Endometrium (tissue), 2 donors: ENCODE measurements at regions not wholly inside any gene's neighbourhood (a gene's known extent, or its start where the extent isn't known, plus 50 kb on each side); places are given as distances from the start of the nearest gene placed in this dataset.
"Not testable (repeated sequence)": the region's sequence is repeated elsewhere in the genome, so short reads cannot be mapped to it uniquely, and the experiment has no call there.

ENCODE experiments used
- FAIRE-seq: peaks from 2 replicates; lab custom pipeline; 2012; peaks lifted over from hg19 to GRCh38; lab: Jason Lieb, UNC
- donor health status: control.
- donor health status: control.

DNA sequence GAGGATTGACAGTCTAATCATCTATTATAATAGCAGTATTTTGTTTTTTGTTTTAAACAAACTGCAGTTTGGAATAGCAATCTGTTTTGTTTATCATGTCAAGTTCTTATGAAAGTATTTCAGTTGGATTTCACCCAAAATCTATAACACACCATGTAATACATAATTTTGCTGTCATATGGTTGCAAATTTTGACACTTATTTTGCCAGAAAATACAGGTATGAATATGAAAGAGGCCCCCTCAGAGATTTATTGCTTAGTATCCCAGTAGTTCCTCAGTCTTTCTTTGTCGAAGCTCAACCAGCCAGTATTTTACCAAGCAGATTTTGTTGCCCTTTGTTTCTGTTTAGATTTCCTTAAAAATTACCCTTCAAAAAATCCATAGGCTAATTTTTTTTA, 317.5 kb upstream of the CXADR start:
- no peak for FAIRE-seq

DNA sequence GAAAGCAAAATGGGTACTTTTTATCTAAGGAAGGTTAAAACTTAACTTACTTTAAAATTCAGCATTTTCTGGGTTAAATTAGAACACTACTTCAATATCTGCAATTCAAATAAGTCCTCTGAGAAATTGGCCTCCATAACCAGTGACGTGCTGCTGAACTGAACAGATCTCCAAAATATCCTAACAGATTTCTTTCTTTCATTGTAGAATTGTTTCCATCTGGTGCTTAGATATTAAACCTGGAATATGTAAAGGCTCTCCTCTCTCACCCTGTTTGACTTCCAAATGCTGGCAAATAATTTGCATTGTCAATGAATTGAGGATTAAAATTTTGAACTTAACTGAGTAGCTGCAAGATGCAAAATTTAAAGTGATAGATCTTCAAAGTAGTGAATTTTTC, 316.9 kb upstream of the CXADR start:
- FAIRE-seq = peak; percentile 48

DNA sequence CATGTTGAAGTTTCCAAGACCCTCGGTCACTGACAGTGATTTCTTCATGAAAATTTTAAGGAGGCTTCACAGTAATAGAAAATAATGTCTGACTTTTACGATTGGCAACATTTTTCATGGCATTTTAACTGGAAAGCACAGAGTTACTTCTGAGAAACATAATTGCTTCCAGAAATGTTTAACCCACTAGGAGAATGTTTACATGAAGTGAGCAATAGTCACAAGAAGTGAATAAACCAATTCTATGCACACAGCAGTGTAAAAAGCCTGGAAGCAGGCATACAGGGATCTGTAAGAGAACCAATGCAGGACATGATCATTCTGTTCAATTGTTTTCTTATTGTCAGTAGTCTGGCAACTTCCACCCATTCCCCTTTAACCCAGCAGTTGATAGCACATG, 316.2 kb upstream of the CXADR start:
- no peak for FAIRE-seq

DNA sequence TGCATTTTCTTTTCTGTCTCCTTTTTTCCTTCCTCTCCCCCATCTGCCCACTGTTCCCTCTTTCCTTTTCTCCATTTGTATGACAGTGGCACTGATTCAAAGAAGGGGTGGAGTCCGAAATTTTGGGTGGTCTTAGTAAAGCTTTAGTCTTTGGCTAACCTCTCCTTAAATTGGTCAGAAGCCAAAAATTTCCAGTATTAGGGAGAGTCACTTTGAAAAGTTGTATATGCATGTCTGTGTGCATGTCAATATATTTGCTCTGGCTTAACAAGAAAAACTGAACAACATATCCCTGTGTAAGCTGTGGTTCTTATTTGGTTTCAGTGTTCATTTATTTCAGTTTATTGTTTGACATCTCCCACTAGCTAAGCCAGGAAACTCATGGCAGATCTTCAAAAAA, 314.8 kb upstream of the CXADR start:
- no peak for FAIRE-seq

DNA sequence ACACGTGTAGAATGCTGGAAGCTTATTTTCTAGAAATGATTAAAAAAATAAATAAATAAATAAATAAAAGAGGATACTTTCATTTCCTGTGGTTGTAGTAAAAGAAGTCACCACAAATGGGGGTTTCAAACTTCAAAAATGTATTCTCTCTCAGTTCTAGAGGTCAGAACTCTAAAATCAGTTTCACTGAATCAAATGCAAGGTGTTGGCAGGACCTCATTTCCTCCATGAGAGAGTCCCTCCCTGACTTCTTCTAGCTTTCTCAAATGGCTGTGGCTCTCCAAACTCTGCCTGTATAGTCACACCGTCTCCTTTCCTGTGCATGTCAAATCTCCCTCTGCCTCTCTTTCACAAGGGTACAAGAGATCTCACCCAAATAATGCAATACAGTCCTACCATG, 312.6 kb upstream of the CXADR start:
- FAIRE-seq = no peak

DNA sequence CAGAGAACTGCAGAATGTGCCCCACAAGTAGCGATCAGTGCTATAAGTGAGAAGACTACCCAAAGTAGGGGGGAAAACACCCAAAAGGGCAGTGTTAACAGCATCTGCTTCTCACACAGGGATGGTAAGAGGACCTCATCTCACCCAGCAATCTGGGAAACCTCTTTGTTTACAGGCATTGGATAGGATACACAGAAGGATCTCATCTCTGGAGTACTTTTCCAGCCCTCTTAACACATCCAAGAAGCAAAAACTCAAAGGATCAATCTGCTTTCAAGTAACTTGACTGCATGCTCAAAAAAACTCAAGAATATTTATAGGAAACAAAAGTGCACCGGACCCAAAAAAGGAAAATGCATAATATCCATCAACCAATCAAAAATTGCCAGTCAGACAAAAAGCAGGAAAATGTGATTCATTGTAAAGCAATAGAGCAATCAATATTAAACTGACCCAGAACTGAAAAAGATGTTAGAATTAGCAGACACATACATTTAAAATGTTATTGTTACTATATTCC, 311.0 kb upstream of the CXADR start:
- no peak for FAIRE-seq

DNA sequence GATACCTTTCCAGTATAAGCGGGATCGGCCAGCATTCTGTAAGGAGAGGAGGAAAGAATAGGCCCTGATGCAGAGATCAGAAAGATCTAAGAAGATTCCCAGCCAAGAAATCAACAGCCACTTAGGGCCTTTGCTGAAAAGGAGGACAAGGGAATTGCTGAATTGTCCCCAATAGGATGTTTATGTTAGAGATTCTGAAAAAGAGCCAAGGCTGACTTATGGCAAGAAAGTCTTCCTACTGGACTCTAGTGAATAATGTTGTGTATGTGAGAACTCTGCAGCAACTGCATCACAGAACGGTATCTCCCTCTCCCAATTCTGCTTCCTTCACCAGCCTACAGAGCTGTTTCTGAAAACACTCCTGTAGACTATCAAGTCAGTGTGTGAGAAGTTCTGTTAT, 298.0 kb upstream of the CXADR start:
- FAIRE-seq = no peak

DNA sequence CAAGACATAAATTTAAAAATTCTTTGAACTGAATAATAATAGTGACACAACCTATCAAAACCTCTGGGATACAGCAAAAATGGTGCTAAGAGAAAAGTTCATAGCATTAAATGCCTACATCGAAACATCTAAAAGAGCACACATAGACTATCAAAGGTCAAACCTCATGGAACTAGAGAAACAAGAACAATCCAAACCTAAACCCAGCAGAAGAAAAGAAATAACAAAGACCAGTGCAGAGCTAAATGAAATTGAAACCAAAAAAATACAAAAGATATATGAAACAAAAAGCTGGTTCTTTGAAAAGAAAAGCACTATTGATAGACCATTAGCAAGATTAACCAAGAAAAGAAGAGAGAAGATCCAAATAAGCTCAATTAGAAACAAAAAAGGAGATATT, 293.8 kb upstream of the CXADR start:
- not testable (repeated sequence) for FAIRE-seq

DNA sequence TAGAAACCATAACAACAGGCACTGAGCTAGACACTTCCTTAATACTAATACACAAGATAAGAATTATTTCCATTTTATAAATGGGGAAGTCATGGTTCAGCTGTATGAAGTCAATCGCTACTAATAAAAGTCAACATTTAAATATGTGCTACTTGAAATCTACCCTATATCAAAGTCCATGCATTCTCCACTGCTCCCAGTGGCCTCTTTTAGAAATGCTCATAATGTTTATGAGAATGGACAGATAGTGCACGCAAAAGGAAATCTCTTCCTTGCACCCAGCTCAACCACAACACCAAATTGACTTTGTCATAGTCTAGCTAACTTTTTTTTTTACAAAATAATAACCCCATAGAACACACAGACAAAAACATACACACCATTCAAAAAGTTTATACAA, 281.7 kb upstream of the CXADR start:
- no peak for FAIRE-seq

DNA sequence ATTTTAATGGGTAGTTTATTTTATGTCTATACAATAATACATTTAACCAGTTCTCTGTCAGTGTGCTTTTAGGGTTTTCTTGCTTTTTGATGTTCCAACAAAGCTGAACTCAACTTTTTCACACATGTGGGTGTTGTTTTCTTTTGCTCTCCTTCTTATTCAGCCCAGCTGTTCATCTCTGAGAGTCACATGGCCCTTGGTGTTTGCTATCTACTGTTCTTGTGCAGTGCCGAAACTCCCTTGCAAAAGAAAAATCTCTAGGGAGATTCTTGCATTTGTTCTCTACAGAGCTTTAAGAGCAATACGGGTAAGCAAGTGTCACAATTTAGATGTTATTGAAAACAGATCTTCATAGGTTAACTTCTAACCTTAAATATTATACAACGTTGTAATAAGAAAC, 281.1 kb upstream of the CXADR start:
- peak; percentile 99 for FAIRE-seq

DNA sequence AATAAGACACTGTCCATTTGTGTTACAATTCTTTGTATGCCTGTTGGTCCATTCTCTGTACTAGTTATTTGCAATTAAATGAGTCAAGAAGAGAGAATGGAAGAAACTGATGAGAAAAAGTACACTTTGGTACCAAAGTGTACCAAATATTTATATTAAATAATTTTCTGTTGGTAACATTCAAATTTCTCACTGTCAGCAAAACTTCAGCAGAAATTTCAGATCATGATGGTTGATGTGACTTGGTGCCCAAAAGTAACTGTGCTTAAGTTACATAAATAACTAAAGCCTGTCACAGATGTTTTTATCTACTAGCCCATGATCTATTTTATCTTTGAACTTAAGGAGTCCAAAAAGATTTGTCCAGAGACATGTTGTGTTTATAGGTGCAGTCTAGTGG, 274.4 kb upstream of the CXADR start:
- no peak for FAIRE-seq

DNA sequence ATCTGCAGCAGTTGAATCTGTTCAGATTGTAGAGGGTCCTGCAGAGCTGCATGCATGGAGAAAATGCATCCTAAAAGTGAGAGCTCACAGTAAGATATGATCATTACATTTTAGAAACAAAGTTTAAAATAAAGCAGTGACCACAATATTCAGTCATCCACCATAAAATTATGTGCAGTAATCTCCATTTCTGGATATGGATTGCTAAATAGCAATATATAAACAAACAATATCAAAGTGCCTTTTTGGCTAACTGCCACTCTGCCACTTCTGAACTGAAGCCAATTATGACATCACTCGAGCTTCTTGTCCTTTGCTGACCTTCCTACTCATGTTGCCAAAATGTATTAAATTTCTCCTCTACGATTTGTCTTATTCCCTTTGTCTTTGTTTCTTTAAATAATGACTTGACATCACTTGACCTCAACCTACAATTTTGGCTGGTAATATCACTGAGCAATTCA, 262.0 kb upstream of the CXADR start:
- no peak for FAIRE-seq

DNA sequence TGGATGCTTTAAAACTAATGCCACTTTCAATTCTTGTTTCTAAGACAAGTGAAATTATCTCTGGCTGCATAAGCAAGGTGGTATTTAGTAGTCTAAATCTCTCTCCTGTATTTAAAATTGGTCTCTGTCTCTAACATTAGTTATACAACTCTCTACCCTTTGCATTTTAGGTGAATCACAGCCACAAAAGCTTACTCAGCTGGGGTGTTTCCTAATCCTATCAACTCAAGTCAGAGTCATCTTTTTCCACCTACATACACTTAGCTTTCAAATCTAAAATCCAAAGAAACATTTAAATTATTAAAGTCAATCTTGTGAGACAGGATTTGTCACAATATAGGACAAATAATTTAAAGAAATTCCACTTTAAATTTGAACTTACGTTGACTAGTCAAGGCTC, 255.1 kb upstream of the CXADR start:
- FAIRE-seq = no peak

DNA sequence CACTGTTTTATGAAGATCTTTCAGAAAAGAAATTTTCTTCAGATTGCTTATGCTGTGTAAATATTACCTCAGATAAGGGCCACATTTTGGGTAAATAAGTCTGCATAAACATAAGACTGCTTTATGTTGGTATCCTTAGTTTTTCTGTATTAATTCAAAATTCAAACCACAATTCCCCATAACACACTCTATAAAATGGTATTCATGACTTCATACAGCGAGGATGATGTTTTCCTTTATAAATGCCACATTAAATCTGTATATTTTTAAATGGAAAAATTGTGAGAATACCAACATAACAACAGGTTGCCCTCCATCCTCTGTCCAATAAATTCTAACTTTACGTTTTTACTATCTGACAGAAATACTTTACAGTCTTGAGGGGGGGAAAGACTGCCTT, 248.7 kb upstream of the CXADR start:
- no peak for FAIRE-seq

DNA sequence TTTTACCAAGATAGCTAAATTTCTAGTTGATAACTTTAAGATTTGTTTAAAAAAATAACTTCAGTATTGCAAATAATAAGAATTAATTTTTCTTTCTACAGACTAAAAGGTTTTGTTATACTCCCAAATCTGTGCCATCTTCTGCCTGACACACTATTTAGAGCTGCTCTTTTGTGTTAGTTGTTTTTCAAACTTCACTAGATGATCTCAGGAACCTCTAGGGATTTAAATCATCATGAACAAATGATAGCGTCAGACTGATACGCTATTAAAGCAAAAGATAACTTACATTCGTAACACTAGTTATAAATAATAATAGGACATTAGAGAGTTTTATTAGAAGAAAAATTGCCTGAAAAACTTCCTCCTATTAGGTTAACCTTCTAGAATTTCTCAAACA, 243.1 kb upstream of the CXADR start:
- no peak for FAIRE-seq

DNA sequence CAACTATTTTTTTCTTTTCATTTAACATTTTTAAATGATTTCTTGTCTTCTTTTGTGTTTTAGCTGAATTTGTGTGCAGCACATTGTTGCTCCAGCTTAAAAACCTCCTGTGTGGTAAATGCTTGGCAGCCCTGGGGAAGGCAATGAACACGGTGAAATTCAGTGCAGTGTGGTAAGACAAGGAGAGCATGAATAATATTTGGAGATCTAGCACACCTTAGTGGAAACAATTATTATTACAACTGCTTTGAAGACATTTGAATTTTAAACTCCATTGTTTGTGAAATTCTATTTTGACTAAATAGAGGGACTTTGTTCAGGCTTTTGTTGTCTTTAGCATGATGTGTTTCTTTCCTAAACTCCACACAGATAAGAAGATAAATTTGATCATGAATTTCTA, 242.6 kb upstream of the CXADR start:
- FAIRE-seq = peak; percentile 98

DNA sequence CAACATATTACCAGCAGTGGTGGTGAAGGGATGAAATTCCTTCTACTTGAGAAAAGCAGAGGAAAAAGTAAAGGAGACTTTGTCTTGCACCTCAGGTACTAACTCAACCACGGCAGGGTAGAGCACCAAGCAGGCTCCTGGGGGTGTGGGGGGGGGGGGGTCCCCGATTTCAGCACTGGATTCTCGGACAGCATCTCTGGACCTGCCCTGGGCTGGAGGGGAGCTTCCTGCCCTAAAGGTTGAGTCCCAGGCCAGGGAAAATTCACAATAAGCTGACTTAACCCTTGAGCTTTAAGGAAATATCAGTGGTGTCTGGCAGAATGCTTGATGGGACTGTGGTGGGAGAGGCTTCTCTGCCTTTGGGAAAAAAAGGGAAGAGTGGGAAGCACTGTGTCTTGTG, 233.2 kb upstream of the CXADR start:
- no peak for FAIRE-seq

DNA sequence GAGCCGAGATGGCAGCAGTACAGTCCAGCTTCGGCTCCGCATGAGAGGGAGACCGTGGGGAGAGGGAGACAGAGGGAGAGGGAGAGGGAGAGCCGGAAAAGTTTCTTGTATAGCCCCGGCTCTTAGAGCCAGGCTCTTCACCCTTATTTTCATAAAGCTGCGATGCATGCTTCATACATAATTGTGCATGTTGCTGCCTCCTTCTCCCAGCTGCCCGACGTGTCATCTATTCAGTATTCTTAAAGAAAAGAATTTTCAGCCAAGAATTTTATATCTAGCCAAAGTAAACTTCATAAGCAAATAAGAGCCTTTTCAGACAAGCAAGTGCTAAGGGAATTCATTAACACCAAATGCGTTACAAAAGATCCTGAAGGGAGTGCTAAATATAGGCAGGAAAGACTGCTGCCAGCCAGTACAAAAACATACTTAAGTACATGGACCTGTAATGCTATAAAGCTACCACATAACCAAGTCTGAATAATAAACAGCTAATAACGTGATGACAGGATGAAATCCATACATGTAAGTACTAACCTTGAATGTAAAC, 219.8 kb upstream of the CXADR start:
- not testable (repeated sequence) for FAIRE-seq

DNA sequence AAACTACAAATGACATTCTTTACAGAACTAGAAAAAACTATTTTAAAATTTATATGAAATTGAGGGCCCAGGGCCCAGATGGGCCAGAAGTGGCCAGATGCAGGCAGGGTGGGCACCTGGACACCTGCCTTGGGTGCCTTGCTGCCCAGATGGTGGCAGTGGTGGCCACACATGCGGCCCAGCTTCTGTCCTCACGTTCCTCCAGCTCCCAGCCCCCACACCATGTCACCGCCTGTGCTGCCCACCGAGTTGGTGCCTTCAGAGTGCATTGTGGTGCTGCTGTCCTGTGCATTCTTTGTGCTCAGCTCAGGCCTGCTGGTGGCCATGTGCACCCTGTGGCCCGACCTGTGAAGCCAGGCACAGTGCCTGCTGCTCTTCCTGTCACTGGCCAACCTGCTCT, 216.8 kb upstream of the CXADR start:
- FAIRE-seq = no peak

DNA sequence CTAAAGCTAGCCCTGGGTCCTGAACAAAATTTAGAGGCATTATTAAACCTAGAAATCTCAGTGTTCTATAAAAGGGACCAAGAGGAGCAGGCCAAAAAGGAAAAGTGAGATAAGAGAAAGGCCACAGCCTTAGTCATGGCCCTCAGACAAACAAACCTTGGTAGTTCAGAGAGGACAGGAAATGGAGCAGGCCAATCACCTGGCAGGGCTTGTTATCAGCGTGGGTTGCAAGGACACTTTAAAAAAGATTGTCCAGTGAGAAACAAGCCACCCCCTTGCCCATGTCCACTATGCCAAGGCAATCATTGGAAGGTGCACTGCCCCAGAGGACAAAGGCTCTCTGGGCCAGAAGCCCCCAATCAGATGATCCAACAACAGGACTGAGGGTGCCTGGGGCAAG, 213.3 kb upstream of the CXADR start:
- FAIRE-seq = not testable (repeated sequence)

DNA sequence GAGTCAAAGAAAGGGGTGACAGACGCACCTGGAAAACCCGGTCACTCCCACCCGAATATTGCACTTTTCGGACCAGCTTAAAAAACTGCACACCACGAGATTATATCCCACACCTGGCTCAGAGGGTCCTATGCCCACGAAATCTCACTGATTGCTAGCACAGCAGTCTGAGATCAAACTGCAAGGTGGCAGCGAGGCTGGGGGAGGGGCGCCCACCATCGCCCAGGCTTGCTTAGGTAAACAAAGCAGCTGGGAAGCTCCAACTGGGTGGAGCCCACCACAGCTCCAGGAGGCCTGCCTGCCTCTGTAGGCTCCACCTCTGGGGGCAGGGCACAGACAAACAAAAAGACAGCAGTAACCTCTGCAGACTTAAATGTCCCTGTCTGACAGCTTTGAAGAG, 185.1 kb upstream of the CXADR start:
- FAIRE-seq = not testable (repeated sequence)

DNA sequence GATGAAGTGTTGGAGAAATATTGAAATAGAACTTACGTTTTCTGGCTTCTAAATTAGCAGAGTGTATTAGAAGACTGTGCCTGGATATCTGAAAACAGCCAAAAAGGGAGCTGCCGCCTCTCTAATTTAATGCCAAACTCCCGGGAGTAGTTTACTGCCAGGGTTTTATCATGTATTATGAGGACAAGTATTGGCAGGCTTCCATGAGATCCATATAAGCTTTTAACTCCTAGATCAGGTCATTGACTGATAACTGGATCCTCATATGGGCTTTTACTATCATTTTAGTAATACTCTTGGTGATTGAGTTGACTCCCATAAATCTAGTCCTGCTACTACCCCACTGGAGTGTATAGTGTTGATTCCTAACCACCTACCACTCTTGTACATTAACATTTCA, 178.4 kb upstream of the CXADR start:
- FAIRE-seq = no peak

DNA sequence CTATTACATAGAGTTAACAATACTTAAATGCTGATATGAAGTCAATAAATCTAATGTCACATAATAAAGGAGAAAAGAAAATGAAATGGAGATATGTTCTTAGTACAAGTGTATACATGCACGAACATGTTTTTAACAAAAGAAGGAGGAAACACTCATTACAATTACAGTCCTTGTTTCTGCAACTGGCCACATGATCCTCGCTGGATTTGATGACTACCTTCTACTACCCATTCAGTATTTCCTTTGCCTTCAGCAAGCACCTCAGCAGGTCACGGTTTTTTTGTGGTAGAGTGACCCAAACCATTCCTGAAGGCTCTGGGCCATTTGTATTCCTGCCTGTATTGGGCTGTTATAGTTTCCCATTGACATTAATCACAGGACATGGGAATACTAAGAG, 172.8 kb upstream of the CXADR start:
- FAIRE-seq = no peak

DNA sequence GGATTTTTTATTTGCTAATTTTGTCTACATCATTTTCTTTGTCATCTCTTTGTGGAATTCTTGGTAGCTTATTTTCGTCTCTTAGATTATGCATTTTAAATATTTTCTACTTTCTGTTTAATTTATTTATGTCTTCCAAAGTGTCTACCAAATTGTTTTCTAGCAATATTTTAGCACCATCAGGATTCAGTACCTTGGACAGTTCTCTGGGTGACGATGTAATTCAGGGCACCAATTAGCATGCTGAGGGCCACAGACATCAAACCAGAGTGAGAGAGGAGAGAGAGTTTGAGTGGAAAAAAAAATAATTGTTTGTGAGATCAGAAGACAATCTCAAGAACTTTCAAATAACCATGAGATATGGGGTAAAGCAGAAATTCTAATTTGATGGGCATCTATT, 169.8 kb upstream of the CXADR start:
- no peak for FAIRE-seq

DNA sequence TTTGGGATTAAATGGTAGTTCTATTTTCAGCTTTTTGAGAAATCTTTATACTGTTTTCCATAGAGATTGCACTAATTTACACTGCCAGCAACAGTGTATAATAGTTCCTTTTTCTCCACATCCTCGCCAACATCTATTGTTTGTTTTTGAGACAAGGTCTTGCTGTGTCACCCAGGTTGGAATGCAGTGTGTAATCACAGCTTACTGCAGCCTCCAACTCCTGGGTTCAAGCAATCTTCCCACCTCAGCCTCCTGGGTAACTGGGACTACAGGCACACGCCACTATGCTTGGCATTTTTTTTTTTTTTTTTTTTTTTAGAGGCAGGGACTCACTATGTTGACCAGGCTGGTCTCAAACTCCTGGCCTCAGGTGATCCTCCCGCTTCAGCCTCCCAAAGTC, 164.5 kb upstream of the CXADR start:
- FAIRE-seq = no peak
